CD8-positive, alpha-beta memory T cell (primary cell): ENCODE measurements at regions not wholly inside any gene's neighbourhood (a gene's known extent, or its start where the extent isn't known, plus 50 kb on each side); places are given as distances from the start of the nearest gene placed in this dataset.
A peak's percentile ranks its signal among the peaks of the same experiment; 100 is the strongest.

Source experiments
- CTCF ChIA-PET: fragments of 350-600 bp; sonication (Branson Sonifier 250); formaldehyde crosslinking; loops from one replicate; lab custom pipeline; 2021; ENCODE audit warnings: antibody characterized with exemption; lab: Charles Lee
- POLR2A ChIA-PET: fragments of 350-600 bp; sonication (Branson Sonifier 250); formaldehyde crosslinking; loops from one replicate; lab custom pipeline; 2021; ENCODE audit warnings: antibody characterized with exemption; lab: Charles Lee
- DNase-seq, 5 donors: peaks; one replicate each; pipeline versions ENCODE4 v3.0.0 to v3.0.0-alpha.2; 2020 to 2022; ENCODE audit warnings: mixed read lengths in 1 of 5
- H3K27ac ChIP-seq: one replicate; pipeline ENCODE4 v1.7.0; 2013; ENCODE audit warnings: low read depth, mild to moderate bottlenecking, low read length, moderate library complexity
- H3K27me3 ChIP-seq: 2 replicates; pipeline ENCODE4 v1.7.0; 2013; ENCODE audit warnings: low read length, mild to moderate bottlenecking; ENCODE audit not compliant: insufficient read depth, poor library complexity, severe bottlenecking
- H3K36me3 ChIP-seq: 2 replicates; pipeline ENCODE4 v1.7.0; 2013; ENCODE audit warnings: mild to moderate bottlenecking, low read length, moderate library complexity; ENCODE audit not compliant: insufficient read depth
- H3K4me1 ChIP-seq: 2 replicates; pipeline ENCODE4 v1.7.0; 2013; ENCODE audit warnings: mild to moderate bottlenecking, low read length, moderate library complexity; ENCODE audit not compliant: insufficient read depth
- H3K4me3 ChIP-seq: 2 replicates; pipeline ENCODE4 v1.7.0; 2013; ENCODE audit warnings: mild to moderate bottlenecking, low read length
- H3K9me3 ChIP-seq: 2 replicates; pipeline ENCODE4 v1.7.0; 2013; ENCODE audit warnings: mild to moderate bottlenecking, low read length
- H3K27ac Mint-ChIP-seq, 8 donors: one replicate each; pipeline ENCODE4 v1.8.0; 2020 to 2021; ENCODE audit warnings: mixed read lengths in 8 of 8, mild to moderate bottlenecking in 6 of 8, inconsistent platforms in 3 of 8, moderate library complexity in 3 of 8
- H3K27me3 Mint-ChIP-seq, 2 donors: one replicate each; pipeline ENCODE4 v1.8.0; 2020 to 2021; ENCODE audit warnings: mixed read lengths in 2 of 2, mild to moderate bottlenecking in 1 of 2, moderate library complexity in 1 of 2
- H3K36me3 Mint-ChIP-seq, 3 donors: one replicate each; pipeline ENCODE4 v1.8.0; 2020 to 2021; ENCODE audit warnings: mixed read lengths in 3 of 3, inconsistent platforms in 1 of 3, mild to moderate bottlenecking in 1 of 3
- H3K4me1 Mint-ChIP-seq, 3 donors: one replicate each; pipeline ENCODE4 v1.8.0; 2020 to 2021; ENCODE audit warnings: mixed read lengths in 3 of 3, inconsistent platforms in 1 of 3, mild to moderate bottlenecking in 1 of 3
- H3K4me3 Mint-ChIP-seq, 7 donors: one replicate each; pipeline ENCODE4 v1.8.0; 2020 to 2021; ENCODE audit warnings: mixed read lengths in 7 of 7, mild to moderate bottlenecking in 6 of 7, moderate library complexity in 4 of 7, inconsistent platforms in 2 of 7
- H3K9me3 Mint-ChIP-seq, 5 donors: one replicate each; pipeline ENCODE4 v1.8.0; 2020 to 2022; ENCODE audit warnings: mixed read lengths in 5 of 5, mild to moderate bottlenecking in 3 of 5, moderate library complexity in 2 of 5, inconsistent platforms in 1 of 5

DNA sequence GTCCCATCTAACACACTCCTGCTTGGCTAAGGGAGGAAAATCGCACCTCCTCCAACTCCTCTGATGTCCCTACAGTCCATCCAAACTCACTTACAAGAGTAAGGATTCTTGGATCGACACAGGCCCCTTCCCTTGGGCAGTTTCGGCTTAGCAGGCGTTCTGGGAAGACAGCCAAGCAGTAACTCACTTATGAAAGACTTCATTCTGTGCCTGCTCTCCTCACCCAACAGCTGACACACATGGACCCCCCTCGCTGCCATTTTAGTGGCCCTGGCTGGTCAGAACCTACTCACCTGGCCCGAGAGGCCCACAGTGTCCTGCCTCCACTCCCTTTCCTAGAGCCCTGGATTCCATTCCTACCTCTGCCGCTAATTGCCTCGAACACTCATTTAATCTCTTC lies 52.3 kb upstream of the BCL2L14 start:
- no peak overlapping the region for H3K4me3 Mint-ChIP-seq
- peaks cover 11 to 42% (median 24%) of the 10 kb centered on the region in 3 donors for H3K4me1 Mint-ChIP-seq
- Histone ChIP-seq H3K27ac (no peak overlapping the region), H3K4me3 (no peak overlapping the region), H3K36me3 (no peaks in the 10 kb centered on the region), H3K9me3 (no peaks in the 10 kb centered on the region), H3K4me1 (peaks cover 15% of the 10 kb centered on the region), H3K27me3 (no peaks in the 10 kb centered on the region)
- peaks cover 0 to 5% (median 0%) of the 10 kb centered on the region in 3 donors for H3K36me3 Mint-ChIP-seq
- no peaks in the 10 kb centered on the region for H3K9me3 Mint-ChIP-seq
- DNase-seq: no peak
- H3K27ac Mint-ChIP-seq: peak overlapping the region in 3 of 8 donors; percentile 47 to 93 (median 83)
- H3K27me3 Mint-ChIP-seq: peaks cover 0 to 5% of the 10 kb centered on the region in 2 donors
- POLR2A ChIA-PET: no interaction called here
- CTCF ChIA-PET: no interaction called here

DNA sequence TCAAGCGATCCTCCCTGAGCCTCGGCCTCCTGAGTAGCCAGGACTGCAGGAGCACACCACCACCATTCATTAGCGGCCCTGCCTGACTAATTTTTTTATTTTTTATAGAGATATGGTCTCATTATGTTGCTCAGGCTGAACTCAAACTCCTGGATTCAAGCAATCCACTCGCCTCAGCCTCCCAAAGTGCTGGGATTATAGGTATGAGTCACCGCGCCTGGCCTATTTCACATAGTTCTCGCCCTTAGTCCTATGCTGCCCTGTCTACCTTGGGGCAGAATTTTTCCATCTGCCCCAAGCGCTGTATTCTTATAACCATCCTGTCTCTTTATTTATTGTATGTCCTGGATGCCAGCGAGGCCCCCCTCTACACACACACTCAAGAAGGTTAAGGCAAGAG lies 50.9 kb upstream of the BCL2L14 start:
- H3K9me3 ChIP-seq: no peaks in the 10 kb centered on the region
- peaks cover 0 to under 1% (median 0%) of the 10 kb centered on the region in 3 donors for H3K36me3 Mint-ChIP-seq
- H3K4me3 ChIP-seq: no peak overlapping the region
- H3K36me3 ChIP-seq: no peaks in the 10 kb centered on the region
- DNase-seq: no peak
- H3K9me3 Mint-ChIP-seq: no peaks in the 10 kb centered on the region
- H3K27me3 ChIP-seq: no peaks in the 10 kb centered on the region
- no peak overlapping the region for H3K27ac ChIP-seq
- H3K27me3 Mint-ChIP-seq: peaks cover 0 to 4% of the 10 kb centered on the region in 2 donors
- H3K4me1 Mint-ChIP-seq: peaks cover 19 to 46% (median 34%) of the 10 kb centered on the region in 3 donors
- ChIA-PET POLR2A (no interaction called here), CTCF (no interaction called here)
- H3K4me1 ChIP-seq: peaks cover 19% of the 10 kb centered on the region
- peak overlapping the region in 2 of 8 donors; percentile 51 to 59 for H3K27ac Mint-ChIP-seq
- no peak overlapping the region for H3K4me3 Mint-ChIP-seq

DNA sequence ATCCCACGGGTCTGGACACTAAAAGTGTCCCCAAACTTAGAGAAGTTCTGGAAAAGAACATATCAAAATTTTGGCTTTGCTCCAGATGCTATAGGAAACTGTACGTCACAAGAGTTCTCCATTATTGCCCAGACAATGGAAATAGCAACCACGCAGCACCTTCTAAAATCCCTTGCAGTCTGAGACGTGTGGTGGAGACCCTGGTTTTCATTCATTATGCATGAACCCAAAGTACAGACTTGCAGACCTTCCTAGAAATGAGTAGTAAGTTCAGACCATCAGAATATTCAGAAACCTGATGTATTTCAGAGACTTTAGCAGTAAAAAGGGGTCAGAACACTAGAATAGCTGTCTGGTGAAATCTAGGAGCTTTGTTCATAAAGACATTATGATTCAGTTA lies 50.0 kb upstream of the BCL2L14 start:
- Mint-ChIP-seq H3K36me3 (peaks cover 0 to 3% (median 0%) of the 10 kb centered on the region in 3 donors), H3K27me3 (peaks cover 0 to 5% of the 10 kb centered on the region in 2 donors), H3K9me3 (no peaks in the 10 kb centered on the region), H3K27ac (no peak overlapping the region), H3K4me1 (peaks cover 23 to 46% (median 34%) of the 10 kb centered on the region in 3 donors), H3K4me3 (no peak overlapping the region)
- no peaks in the 10 kb centered on the region for H3K27me3 ChIP-seq
- H3K9me3 ChIP-seq: no peaks in the 10 kb centered on the region
- no peak overlapping the region for H3K4me3 ChIP-seq
- H3K36me3 ChIP-seq: no peaks in the 10 kb centered on the region
- no peak overlapping the region for H3K27ac ChIP-seq
- no peak for DNase-seq
- ChIA-PET POLR2A (no interaction called here), CTCF (no interaction called here)
- peaks cover 27% of the 10 kb centered on the region for H3K4me1 ChIP-seq
